IPS-NIHi11 (cell line): ENCODE measurements at regions not wholly inside any gene's neighbourhood (a gene's known extent, or its start where the extent isn't known, plus 50 kb on each side); places are given as distances from the start of the nearest gene placed in this dataset.

Experiments used
- DNase-seq: peaks from one replicate; pipeline ENCODE4 v3.0.0; 2012; ENCODE audit warnings: mixed read lengths, low spot score

DNA sequence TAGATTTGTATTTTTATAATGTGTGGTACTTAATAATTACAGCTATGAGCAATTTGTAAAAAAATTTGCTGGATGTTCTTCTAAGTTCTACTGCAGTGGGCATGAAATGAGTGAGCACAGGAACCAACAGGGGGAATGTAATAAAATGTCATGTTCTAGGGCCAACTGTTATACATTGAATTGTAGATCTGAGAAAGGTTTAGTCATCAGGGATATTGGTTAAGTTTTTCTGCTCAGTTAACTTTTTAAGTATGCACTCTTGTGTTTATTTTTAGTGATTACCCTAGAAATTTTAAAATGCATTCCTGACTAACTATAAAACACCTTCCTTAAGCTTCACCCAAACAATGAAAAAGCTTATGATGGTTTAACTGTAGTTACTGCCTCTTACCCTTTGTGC, 101.8 kb downstream of the CAND1 start:
- no peak for DNase-seq

- no peak for DNase-seq
Measured at GRCh38 chr12:67377021-67377420, 107.9 kb downstream of the CAND1 start.

GRCh38 chr12:67377541-67377940, 108.4 kb downstream of the CAND1 start:
- DNase-seq = no peak

DNA sequence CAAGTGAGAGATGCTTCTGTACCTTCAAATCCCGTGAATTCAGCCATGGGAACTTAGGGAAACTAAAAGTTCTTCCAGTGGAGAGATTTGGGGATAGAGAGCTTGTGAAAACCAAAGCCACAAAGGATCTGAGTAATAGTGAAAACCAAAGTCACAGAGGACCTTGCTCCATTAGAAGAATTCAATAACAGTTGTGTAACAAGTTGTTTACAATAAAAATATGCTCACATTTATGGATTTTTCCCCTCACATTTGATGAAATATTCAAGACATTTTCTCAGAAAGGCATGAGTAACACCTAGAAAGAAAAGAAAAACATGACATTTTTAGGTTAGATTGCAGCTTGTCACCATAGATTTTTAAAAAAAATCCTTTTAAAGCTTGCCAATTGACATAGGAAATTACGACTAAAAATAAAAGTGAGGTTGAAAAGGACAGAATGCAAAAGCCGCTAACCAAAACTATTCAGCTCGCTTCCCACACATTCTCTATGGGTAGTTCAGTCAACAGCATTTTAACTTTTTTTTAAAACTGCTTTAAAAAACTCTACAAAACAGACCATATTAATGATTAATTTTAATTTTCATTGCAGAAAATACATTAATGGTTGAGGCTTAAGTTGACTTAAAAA, 113.2 kb downstream of the CAND1 start:
- no peak for DNase-seq

GRCh38 chr12:67386869-67387565, 117.9 kb downstream of the CAND1 start:
- no peak for DNase-seq

- DNase-seq = peak; percentile 56
Measured at GRCh38 chr12:67388331-67389138, 119.4 kb downstream of the CAND1 start.

- DNase-seq = no peak
Measured at GRCh38 chr12:67390273-67390672, 121.1 kb downstream of the CAND1 start.

- DNase-seq = no peak
Measured at GRCh38 chr12:67391034-67391433, 121.9 kb downstream of the CAND1 start.

DNA sequence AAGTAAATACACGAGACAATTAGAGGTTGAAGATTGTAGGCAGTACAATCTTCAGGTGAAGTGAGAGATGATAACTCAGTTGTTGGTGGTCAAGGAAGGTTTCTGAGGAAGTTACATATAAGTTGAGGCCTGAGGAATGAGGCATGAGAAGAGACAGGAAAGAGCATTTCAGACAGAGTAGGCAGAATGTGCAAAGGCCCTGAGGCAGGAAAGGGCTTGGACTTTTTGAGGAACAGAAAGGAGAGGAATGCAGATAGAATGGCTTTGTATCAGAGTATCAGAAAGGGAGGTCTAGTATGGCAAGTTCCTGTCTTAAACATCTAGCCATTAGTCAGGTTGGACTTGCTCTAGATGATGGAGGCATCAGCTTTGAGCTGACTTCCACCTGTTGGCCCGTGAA, 122.5 kb downstream of the CAND1 start:
- no peak for DNase-seq

GRCh38 chr12:67394550-67394949, 125.4 kb downstream of the CAND1 start:
- DNase-seq = peak; percentile 58

DNA sequence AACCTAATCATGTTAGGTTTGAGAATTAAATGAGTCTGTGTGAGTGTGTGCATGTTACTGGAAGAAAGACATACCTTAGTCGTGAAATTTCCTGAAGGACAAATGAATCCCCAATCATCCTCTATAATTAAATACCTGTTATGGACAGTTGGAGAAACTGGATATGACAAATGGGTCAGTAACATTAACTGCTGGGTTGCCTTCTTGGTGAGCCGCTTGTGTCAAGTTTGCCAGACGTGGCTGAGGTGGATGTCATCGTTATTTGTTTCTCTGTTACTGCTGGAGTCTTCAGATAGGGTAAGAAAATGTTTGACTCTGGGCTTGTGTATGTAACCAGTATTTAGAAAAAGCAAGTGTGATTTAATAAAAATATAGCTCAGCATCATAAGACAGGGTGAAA, 131.6 kb downstream of the CAND1 start:
- no peak for DNase-seq

- no peak for DNase-seq
Measured at GRCh38 chr12:67410246-67410645, 141.1 kb downstream of the CAND1 start.

- no peak for DNase-seq
Measured at GRCh38 chr12:67410667-67411067, 141.5 kb downstream of the CAND1 start.

DNA sequence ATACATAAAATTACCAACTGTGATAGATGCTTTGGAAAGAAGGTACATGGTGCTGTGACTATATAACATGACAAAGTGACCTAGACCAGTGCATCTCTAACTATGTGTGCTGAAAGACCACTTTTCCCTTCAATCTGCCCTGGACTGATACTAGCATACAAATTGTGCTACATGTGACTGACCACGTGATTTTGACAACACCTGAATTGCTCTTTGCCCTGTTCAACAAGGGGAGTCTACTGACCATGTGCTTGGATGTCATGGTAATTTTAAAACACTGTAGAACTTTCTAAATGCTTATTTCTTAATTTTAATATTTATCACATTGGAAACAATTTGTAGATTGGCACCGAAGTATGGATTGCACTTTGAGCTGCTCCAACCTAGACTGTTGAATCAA, 142.4 kb downstream of the CAND1 start:
- DNase-seq = no peak

DNA sequence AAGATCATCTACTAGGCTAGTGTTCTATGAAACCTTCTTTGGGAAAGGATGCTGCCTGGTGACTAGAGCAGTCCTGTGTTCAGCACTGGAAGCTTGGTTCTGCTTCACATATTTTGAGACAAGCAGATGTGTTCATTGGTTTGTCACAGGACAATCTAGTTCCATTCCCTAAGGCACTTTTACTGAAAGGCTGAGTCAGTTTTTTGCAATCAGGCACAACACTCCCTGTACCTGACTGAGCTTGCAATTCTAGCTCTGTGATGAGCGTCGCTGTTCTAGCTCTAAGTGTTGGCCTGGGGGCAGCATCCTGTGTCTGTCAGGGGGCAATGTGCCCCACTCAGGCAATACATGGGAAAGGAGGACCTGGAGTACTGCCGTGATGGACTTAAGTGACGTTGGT, 144.4 kb downstream of the CAND1 start:
- no peak for DNase-seq

- DNase-seq = no peak
Measured at GRCh38 chr12:67414011-67414715, 145.0 kb downstream of the CAND1 start.

GRCh38 chr12:67415473-67415872, 146.3 kb downstream of the CAND1 start:
- peak; percentile 28 for DNase-seq

DNA sequence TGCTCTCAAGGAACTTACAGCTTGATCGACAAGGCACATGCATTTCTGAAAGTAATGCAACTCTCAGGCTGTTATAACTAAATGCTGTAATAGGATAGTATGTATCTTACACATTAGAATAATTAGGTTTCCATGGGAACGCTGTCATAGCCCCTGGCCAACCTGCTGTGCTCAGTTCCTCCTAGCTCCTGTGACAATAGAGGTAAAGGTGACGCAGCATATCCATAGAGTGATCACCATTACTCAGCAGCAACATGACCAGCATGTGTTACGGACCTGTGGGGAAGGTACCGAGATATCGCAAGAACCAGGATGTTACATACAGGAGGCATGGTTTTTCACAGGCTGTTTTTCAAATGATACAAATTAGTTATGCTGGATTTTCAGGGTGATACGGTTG, 150.7 kb downstream of the CAND1 start:
- peak; percentile 64 for DNase-seq

DNA sequence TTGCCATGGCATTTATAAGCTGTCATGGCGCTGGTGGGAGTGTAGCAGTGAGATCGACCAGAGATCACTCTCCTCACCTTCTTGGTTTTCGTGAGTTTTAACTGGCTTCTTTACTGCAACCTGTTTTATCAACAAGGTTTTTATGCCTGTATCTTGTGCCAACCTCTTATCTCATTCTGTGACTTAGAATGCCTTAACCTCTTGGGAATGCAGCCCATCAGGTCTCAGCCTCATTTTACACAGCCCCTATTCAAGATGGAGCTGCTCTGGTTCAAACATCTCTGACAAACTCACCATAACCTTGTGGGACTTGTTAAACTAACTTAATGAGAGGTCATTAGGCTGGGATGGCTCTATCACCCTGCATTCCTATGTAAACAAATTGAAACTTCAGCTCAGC, 151.3 kb downstream of the CAND1 start:
- no peak for DNase-seq

DNA sequence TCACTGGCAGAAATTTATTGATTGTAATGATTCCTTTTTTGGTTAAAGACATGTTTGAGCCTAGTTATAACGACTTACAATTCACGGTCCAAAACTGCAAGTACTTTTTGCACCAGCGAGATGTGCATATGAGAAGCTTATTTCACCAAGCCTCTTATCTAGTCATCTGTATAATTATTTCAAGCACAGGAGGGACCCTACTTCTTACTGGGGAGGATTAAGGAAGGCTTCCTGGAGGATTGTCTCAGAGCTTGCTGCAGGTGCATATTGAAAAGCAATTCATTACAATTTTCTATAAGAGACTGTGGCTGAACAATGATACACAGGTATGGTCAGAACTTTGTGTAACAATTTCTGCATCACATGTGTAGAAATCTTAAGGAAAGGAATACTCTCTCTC, 152.9 kb downstream of the CAND1 start:
- DNase-seq = no peak

DNA sequence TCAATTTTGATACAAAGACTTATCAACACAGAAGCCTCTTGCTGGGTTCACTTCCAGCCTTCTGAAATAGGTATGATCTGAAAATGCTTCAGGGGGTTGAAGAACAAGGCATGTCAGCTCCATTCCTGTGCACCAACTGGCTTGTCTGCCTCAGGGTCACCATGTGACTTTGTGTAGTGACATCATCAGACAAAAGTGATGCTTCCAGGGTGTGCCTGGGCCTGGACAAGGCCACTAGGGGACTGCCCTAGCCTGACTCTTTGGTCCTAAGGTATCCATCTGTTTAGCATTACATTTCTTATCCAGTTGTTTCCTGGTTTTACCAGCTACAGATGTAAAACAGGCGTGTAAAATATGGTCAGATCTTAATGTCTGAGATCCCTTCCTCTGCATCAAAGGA, 155.6 kb downstream of the CAND1 start:
- no peak for DNase-seq

- no peak for DNase-seq
Measured at GRCh38 chr12:67425394-67425793, 156.2 kb downstream of the CAND1 start.

- peak; percentile 58 for DNase-seq
Measured at GRCh38 chr12:67426067-67426466, 156.9 kb downstream of the CAND1 start.
